Vagina (tissue), 2 donors: ENCODE measurements at regions not wholly inside any gene's neighbourhood (a gene's known extent, or its start where the extent isn't known, plus 50 kb on each side); places are given as distances from the start of the nearest gene placed in this dataset.

Source experiments
- DNase-seq, 2 donors: peaks; one replicate each; pipeline ENCODE4 v3.0.0-alpha.2; 2017; ENCODE audit errors: extremely low spot score in 2 of 2
- H3K27ac ChIP-seq: fragments of 200-600 bp; sonication (generic); one replicate; pipeline ENCODE4 v1.5.1; 2019
- H3K27me3 ChIP-seq: fragments of 200-600 bp; sonication (generic); one replicate; pipeline ENCODE4 v1.5.1; 2019
- H3K36me3 ChIP-seq, 2 donors: fragments of 200-600 bp; sonication (generic); one replicate each; pipeline ENCODE4 v1.5.1; 2017 to 2019
- H3K4me1 ChIP-seq: fragments of 200-600 bp; sonication (generic); one replicate; pipeline ENCODE4 v1.5.1; 2019
- H3K4me3 ChIP-seq, 2 donors: fragments of 200-600 bp; sonication (generic); 1 replicate in 1 of 2; 2 replicates in 1 of 2; pipeline ENCODE4 v1.5.1; 2016 to 2019
- H3K9me3 ChIP-seq: fragments of 200-600 bp; sonication (generic); one replicate; pipeline ENCODE4 v1.5.1; 2019
- CTCF ChIP-seq, 3 experiments: fragments of 450-650 bp in 2 of 3; fragments of 200-600 bp in 1 of 3; sonication (generic) in 1 of 3; IDR thresholded peaks; one replicate each; pipeline ENCODE4 v1.5.1; 2017 to 2019; ENCODE audit warnings: antibody characterized with exemption in 3 of 3, mild to moderate bottlenecking in 2 of 3, moderate library complexity in 2 of 3
- POLR2A ChIP-seq, 2 donors: fragments of 450-650 bp; IDR thresholded peaks; one replicate each; pipeline ENCODE4 v1.6.1; 2017; ENCODE audit warnings: antibody characterized with exemption in 2 of 2, mild to moderate bottlenecking in 2 of 2, moderate library complexity in 2 of 2
- POLR2AphosphoS5 ChIP-seq, 2 donors: sonication (generic); formaldehyde crosslinking; IDR thresholded peaks; one replicate each; pipeline ENCODE4 v1.9.0; 2017; ENCODE audit warnings: antibody characterized with exemption in 2 of 2, mild to moderate bottlenecking in 2 of 2, low read depth in 1 of 2; ENCODE audit not compliant: insufficient read depth in 1 of 2
- intact Hi-C: fragments of 100-400 bp; cut with DNase I; formaldehyde crosslinking; loops from one replicate; pipeline ENCODE4 v1.15.1; 2023

- no peak for DNase-seq
- TF ChIP-seq POLR2AphosphoS5 (IDR thresholded peaks at IDR 0.05; ENCODE audit: insufficient read depth in 1 of 2, low read depth in 1 of 2), result no peak
- TF ChIP-seq CTCF (IDR thresholded peaks at IDR 0.05), result no peak
- TF ChIP-seq POLR2A (IDR thresholded peaks at IDR 0.05), result no peak
- Histone ChIP-seq H3K27ac (peak overlapping the region; percentile 76), H3K4me1 (no peaks in the 10 kb centered on the region), H3K27me3 (no peaks in the 10 kb centered on the region), H3K9me3 (no peaks in the 10 kb centered on the region), H3K4me3 (no peak overlapping the region), H3K36me3 (no peaks in the 10 kb centered on the region)
- intact Hi-C loops, result no loop called here
Measured at GRCh38 chr6:4687656-4687988, 88.6 kb upstream of the CDYL start.

- Histone ChIP-seq H3K9me3 (no peaks in the 10 kb centered on the region), H3K4me3 (no peak overlapping the region), H3K4me1 (no peaks in the 10 kb centered on the region), H3K36me3 (no peaks in the 10 kb centered on the region), H3K27ac (no peak overlapping the region), H3K27me3 (no peaks in the 10 kb centered on the region)
- DNase-seq, result no peak
- intact Hi-C loops, result no loop called here
- TF ChIP-seq CTCF (IDR thresholded peaks at IDR 0.05) (no peak), POLR2A (IDR thresholded peaks at IDR 0.05) (no peak), POLR2AphosphoS5 (IDR thresholded peaks at IDR 0.05; ENCODE audit: insufficient read depth in 1 of 2, low read depth in 1 of 2) (no peak)
Measured at GRCh38 chr6:4682431-4683097, 93.6 kb upstream of the CDYL start.

- no peaks in the 10 kb centered on the region for H3K4me1 ChIP-seq
- no peaks in the 10 kb centered on the region for H3K27me3 ChIP-seq
- H3K9me3 ChIP-seq, result no peaks in the 10 kb centered on the region
- TF ChIP-seq POLR2AphosphoS5 (IDR thresholded peaks at IDR 0.05; ENCODE audit: insufficient read depth in 1 of 2, low read depth in 1 of 2) (no peak), POLR2A (IDR thresholded peaks at IDR 0.05) (no peak), CTCF (IDR thresholded peaks at IDR 0.05) (no peak)
- H3K4me3 ChIP-seq, result no peak overlapping the region
- intact Hi-C loops, result no loop called here
- no peaks in the 10 kb centered on the region for H3K36me3 ChIP-seq
- no peak for DNase-seq
- no peak overlapping the region for H3K27ac ChIP-seq
Measured at GRCh38 chr6:4678506-4679300, 97.5 kb upstream of the CDYL start.

GRCh38 chr6:4677751-4678065 lies 98.5 kb upstream of the CDYL start:
- no peaks in the 10 kb centered on the region for H3K4me1 ChIP-seq
- no peak overlapping the region for H3K4me3 ChIP-seq
- H3K9me3 ChIP-seq, result no peaks in the 10 kb centered on the region
- DNase-seq, result no peak
- intact Hi-C loops, result no loop called here
- H3K36me3 ChIP-seq, result no peaks in the 10 kb centered on the region
- H3K27me3 ChIP-seq, result no peaks in the 10 kb centered on the region
- H3K27ac ChIP-seq, result no peak overlapping the region
- TF ChIP-seq POLR2A (IDR thresholded peaks at IDR 0.05) (no peak), POLR2AphosphoS5 (IDR thresholded peaks at IDR 0.05; ENCODE audit: insufficient read depth in 1 of 2, low read depth in 1 of 2) (no peak), CTCF (IDR thresholded peaks at IDR 0.05) (no peak)
